SK-N-SH (cell line): ENCODE measurements at regions not wholly inside any gene's neighbourhood (a gene's known extent, or its start where the extent isn't known, plus 50 kb on each side); places are given as distances from the start of the nearest gene placed in this dataset.

Experiments used
- CTCF ChIA-PET: fragments of 300-600, 350-600 bp; formaldehyde crosslinking; extraction: SDS; loops from one replicate; lab custom pipeline; 2021; lab: Yijun Ruan, JAX
- POLR2A ChIA-PET: fragments of 350-600 bp; sonication (Branson Sonifier 250); formaldehyde crosslinking; extraction: SDS; loops from one replicate; lab custom pipeline; 2020; ENCODE audit warnings: antibody characterized with exemption, inconsistent platforms; lab: Yijun Ruan, JAX
- DNase-seq: peaks from one replicate; pipeline ENCODE4 v3.0.0; 2012
- H2AFZ ChIP-seq: fragments of 200-600 bp; sonication (generic); 2 replicates; pipeline ENCODE4 v1.8.1; 2016; ENCODE audit warnings: antibody characterized with exemption, mild to moderate bottlenecking, low read depth
- H3F3A ChIP-seq: fragments of 200-600 bp; sonication (generic); replicated peaks from 2 replicates; pipeline ENCODE3; 2016; ENCODE audit warnings: antibody characterized with exemption, mild to moderate bottlenecking; ENCODE audit not compliant: insufficient read depth
- H3K27ac ChIP-seq, 2 experiments: fragments of 200-500 bp in 1 of 2; fragments of 200-600 bp in 1 of 2; sonication (Bioruptor generic) in 1 of 2; sonication (generic), shearing (Covaris generic) in 1 of 2; 2 replicates each; pipeline versions ENCODE4 v1.5.1 to v1.6.1; 2014 to 2016; ENCODE audit warnings: low read depth in 2 of 2, inconsistent platforms in 1 of 2, low read length in 1 of 2, mild to moderate bottlenecking in 1 of 2, mixed read lengths in 1 of 2
- H3K27me3 ChIP-seq: fragments of 200-600 bp; sonication (generic), shearing (Covaris generic); 2 replicates; pipeline ENCODE4 v1.6.1; 2016; ENCODE audit warnings: mixed run types; ENCODE audit not compliant: insufficient read depth
- H3K36me3 ChIP-seq, 2 experiments: fragments of 200-500 bp in 1 of 2; fragments of 200-600 bp in 1 of 2; sonication (Bioruptor generic) in 1 of 2; sonication (generic) in 1 of 2; replicated peaks in 1 of 2; 2 replicates each; pipeline versions ENCODE3 to v1.5.1; 2014 to 2016; ENCODE audit warnings: low read length in 1 of 2, mild to moderate bottlenecking in 1 of 2; ENCODE audit not compliant: insufficient read depth in 2 of 2, control insufficient read depth in 1 of 2
- H3K4me1 ChIP-seq, 2 experiments: fragments of 200-500 bp in 1 of 2; fragments of 200-600 bp in 1 of 2; sonication (Bioruptor generic) in 1 of 2; sonication (generic), shearing (Covaris generic) in 1 of 2; 2 replicates each; pipeline versions ENCODE4 v1.5.1 to v1.6.1; 2014 to 2016; ENCODE audit warnings: low read depth in 1 of 2, low read length in 1 of 2, mixed run types in 1 of 2; ENCODE audit not compliant: insufficient read depth in 2 of 2, control insufficient read depth in 1 of 2
- H3K4me2 ChIP-seq: fragments of 200-600 bp; sonication (generic), shearing (Covaris generic); 2 replicates; pipeline ENCODE4 v1.6.1; 2017; ENCODE audit warnings: mixed run types
- H3K4me3 ChIP-seq, 2 experiments: fragments of 200-500 bp in 1 of 2; fragments of 200-600 bp in 1 of 2; sonication (Bioruptor generic) in 1 of 2; sonication (generic), shearing (Covaris generic) in 1 of 2; 2 replicates each; pipeline versions ENCODE4 v1.5.1 to v1.8.1; 2014 to 2016; ENCODE audit warnings: low read depth in 2 of 2, inconsistent platforms in 1 of 2, low read length in 1 of 2, mild to moderate bottlenecking in 1 of 2, mixed read lengths in 1 of 2, moderate library complexity in 1 of 2
- H3K79me2 ChIP-seq: fragments of 200-600 bp; sonication (generic); 2 replicates; pipeline ENCODE4 v1.8.1; 2017; ENCODE audit warnings: mild to moderate bottlenecking; ENCODE audit not compliant: insufficient read depth
- H3K9ac ChIP-seq: fragments of 200-600 bp; sonication (generic); 2 replicates; pipeline ENCODE4 v1.6.1; 2017; ENCODE audit warnings: mixed run types
- H3K9me2 ChIP-seq: fragments of 200-600 bp; sonication (generic); 2 replicates; pipeline ENCODE4 v1.6.1; 2017; ENCODE audit warnings: mixed run types
- H3K9me3 ChIP-seq: fragments of 200-600 bp; sonication (generic); 2 replicates; pipeline ENCODE4 v1.6.1; 2017; ENCODE audit warnings: mixed run types, mild to moderate bottlenecking, moderate library complexity
- H4K20me1 ChIP-seq: fragments of 200-600 bp; sonication (generic); 2 replicates; pipeline ENCODE4 v1.6.1; 2017; ENCODE audit warnings: mild to moderate bottlenecking, mixed run types; ENCODE audit not compliant: insufficient read depth
- EP300 ChIP-seq, 2 experiments: IDR thresholded peaks; 2 replicates each; pipeline versions ENCODE4 v1.4.0 to v1.6.1; 2012; ENCODE audit warnings: borderline replicate concordance in 1 of 2, low read depth in 1 of 2, low read length in 1 of 2
- EZH2phosphoT487 ChIP-seq: fragments of 200-600 bp; sonication (generic); IDR thresholded peaks from 2 replicates; pipeline ENCODE4 v1.6.1; 2017; ENCODE audit warnings: low read depth, mixed run types, mild to moderate bottlenecking, antibody characterized with exemption, moderate library complexity, borderline replicate concordance
- GATA2 ChIP-seq: sonication (generic); formaldehyde crosslinking; IDR thresholded peaks from 2 replicates; pipeline ENCODE4 v1.5.0; 2020; ENCODE audit warnings: mild to moderate bottlenecking, missing genetic modification reagents
- MAX ChIP-seq: IDR thresholded peaks from 2 replicates; pipeline ENCODE4 v1.4.0; 2012; ENCODE audit warnings: low read depth
- NFIC ChIP-seq: IDR thresholded peaks from 2 replicates; pipeline ENCODE4 v1.4.0; 2012; ENCODE audit warnings: borderline replicate concordance
- NRF1 ChIP-seq: IDR thresholded peaks from 2 replicates; pipeline ENCODE4 v1.6.1; 2012; ENCODE audit warnings: low read depth, mild to moderate bottlenecking, low read length
- PBX3 ChIP-seq: IDR thresholded peaks from 2 replicates; pipeline ENCODE4; 2012
- RCOR1 ChIP-seq: fragments of 150-350 bp; IDR thresholded peaks from 2 replicates; pipeline ENCODE4 v1.6.1; 2017; ENCODE audit warnings: antibody characterized with exemption, low read length
- REST ChIP-seq: IDR thresholded peaks from 2 replicates; pipeline ENCODE4 v1.6.1; 2012; ENCODE audit warnings: mild to moderate bottlenecking, low read depth, low read length, moderate library complexity
- RFX5 ChIP-seq: IDR thresholded peaks from 2 replicates; pipeline ENCODE4 v1.6.1; 2012; ENCODE audit warnings: mild to moderate bottlenecking, improper control_type of control experiment, low read length
- TCF12 ChIP-seq: IDR thresholded peaks from 2 replicates; pipeline ENCODE4 v1.4.0; 2012
- TEAD4 ChIP-seq: IDR thresholded peaks from 2 replicates; pipeline ENCODE4 v1.4.0; 2012; ENCODE audit warnings: mild to moderate bottlenecking, borderline replicate concordance; ENCODE audit not compliant: insufficient read depth
- USF1 ChIP-seq: IDR thresholded peaks from 2 replicates; pipeline ENCODE4 v1.4.0; 2012; ENCODE audit warnings: low read depth, borderline replicate concordance
- WGBS: methylation state at CpG from one replicate; pipeline ENCODE4 v1.1.6; 2017; ENCODE audit warnings: low lambda C conversion rate; 5-methylcytosine and 5-hydroxymethylcytosine counted together

GRCh38 chr7:134370135-134370534, 53.4 kb upstream of the SLC35B4 start (continued):
- no peak for TF ChIP-seq REST

- Histone ChIP-seq H3F3A (peaks cover 17% of the 10 kb centered on the region), H3K4me1 (peaks cover 8 to 12% of the 10 kb centered on the region in 2 experiments), H3K4me3 (no peak overlapping the region), H3K9me2 (no peaks in the 10 kb centered on the region), H4K20me1 (no peaks in the 10 kb centered on the region), H3K79me2 (no peaks in the 10 kb centered on the region)
- ChIA-PET POLR2A (no interaction called here), CTCF (interaction anchor here (0.7 to 3.9 kb wide), 4 partner anchors 11 to 228 kb away, joined by 3 to 20 read pairs (median 4); no protein-coding TSS in a partner anchor)
- WGBS, result 7% methylated on average over 2 of the region's 2 CpGs
- TF ChIP-seq PBX3 (peak; percentile 52), NFIC (peak; percentile 56; the same call in 1 of the 2 replicates), TEAD4 (no peak), RFX5 (no peak), MAX (no peak), NRF1 (no peak), EZH2phosphoT487 (no peak), USF1 (no peak), RCOR1 (no peak), REST (no peak), TCF12 (peak; percentile 72), GATA2 (CRISPR knock-in tag) (peak; percentile 52), EP300 (IDR thresholded peaks at IDR 0.05; ENCODE audit: borderline replicate concordance in 1 of 2, low read depth in 1 of 2, low read length in 1 of 2) (no peak)
- TF ChIP-seq, all 33 proteins: peak for 4
- H3K9ac ChIP-seq, result no peak overlapping the region
- H2AFZ ChIP-seq, result no peak overlapping the region
- no peaks in the 10 kb centered on the region for H3K36me3 ChIP-seq
- no peaks in the 10 kb centered on the region for H3K27me3 ChIP-seq
- peak overlapping the region in 1 of 2 experiments; percentile 13; a peak in 2 of 4 replicates for H3K27ac ChIP-seq
- no peaks in the 10 kb centered on the region for H3K9me3 ChIP-seq
- DNase-seq, result no peak
- peak overlapping the region; percentile 2; the same call in 1 of the 2 replicates for H3K4me2 ChIP-seq
These were observed 52.3 kb upstream of the SLC35B4 start for GRCh38 chr7:134368851-134369544.
